Mesenchymal stem cell (in vitro differentiated cells and primary cell): ENCODE measurements at regions not wholly inside any gene's neighbourhood (a gene's known extent, or its start where the extent isn't known, plus 50 kb on each side); places are given as distances from the start of the nearest gene placed in this dataset. TPM values are rescaled to one million over a fixed set of nuclear protein-coding genes. Genes with fewer than 3 reads are reported as not detected.
"Not testable (repeated sequence)": the region's sequence is repeated elsewhere in the genome, so short reads cannot be mapped to it uniquely, and the experiment has no call there.

Experiments
- DNase-seq: peaks from one replicate; pipeline ENCODE4 v3.0.0-alpha.2; 2013
- H2AFZ ChIP-seq: one replicate; pipeline ENCODE4 v1.6.1; 2013; ENCODE audit warnings: low read depth, mild to moderate bottlenecking, control low read depth, inconsistent platforms, low read length, moderate library complexity
- H2AK5ac ChIP-seq: 2 replicates; pipeline ENCODE4 v1.6.1; 2013; ENCODE audit warnings: low read length, moderate library complexity, mild to moderate bottlenecking, inconsistent platforms; ENCODE audit not compliant: severe bottlenecking
- H2BK120ac ChIP-seq: one replicate; pipeline ENCODE4 v1.6.1; 2013; ENCODE audit warnings: low read depth, mild to moderate bottlenecking, inconsistent platforms, low read length, moderate library complexity
- H2BK12ac ChIP-seq, 2 experiments: one replicate each; pipeline ENCODE4 v1.6.1; 2013; ENCODE audit warnings: inconsistent platforms in 2 of 2, low read length in 2 of 2, mild to moderate bottlenecking in 2 of 2, moderate library complexity in 2 of 2, control low read depth in 1 of 2
- H2BK15ac ChIP-seq: one replicate; pipeline ENCODE4 v1.6.1; 2013; ENCODE audit warnings: mild to moderate bottlenecking, low read depth, inconsistent platforms; ENCODE audit not compliant: poor library complexity, severe bottlenecking
- H2BK5ac ChIP-seq: 2 replicates; pipeline ENCODE4 v1.6.1; 2013; ENCODE audit warnings: low read depth, mild to moderate bottlenecking, low read length, control low read depth, inconsistent platforms; ENCODE audit not compliant: poor library complexity, severe bottlenecking
- H3K14ac ChIP-seq, 2 experiments: one replicate each; pipeline ENCODE4 v1.6.1; 2013; ENCODE audit warnings: inconsistent platforms in 2 of 2, low read length in 2 of 2, control low read depth in 1 of 2, mild to moderate bottlenecking in 1 of 2, moderate library complexity in 1 of 2
- H3K18ac ChIP-seq, 2 experiments: one replicate each; pipeline ENCODE4 v1.6.1; 2013; ENCODE audit warnings: inconsistent platforms in 2 of 2, low read length in 2 of 2, control low read depth in 1 of 2, low read depth in 1 of 2, mild to moderate bottlenecking in 1 of 2
- H3K23ac ChIP-seq, 2 experiments: one replicate each; pipeline ENCODE4 v1.6.1; 2013; ENCODE audit warnings: inconsistent platforms in 2 of 2, low read length in 2 of 2, mild to moderate bottlenecking in 2 of 2, moderate library complexity in 2 of 2, control low read depth in 1 of 2
- H3K27ac ChIP-seq: 2 replicates; pipeline ENCODE4 v1.5.1; 2013; ENCODE audit warnings: mild to moderate bottlenecking, moderate library complexity, low read length, control low read depth, inconsistent platforms; ENCODE audit not compliant: poor library complexity, severe bottlenecking
- H3K27me3 ChIP-seq, 2 experiments: 2 replicates each; pipeline versions ENCODE4 v1.6.1 to v1.7.0; 2013; ENCODE audit warnings: low read length in 2 of 2, mild to moderate bottlenecking in 2 of 2, moderate library complexity in 2 of 2, control low read depth in 1 of 2, inconsistent platforms in 1 of 2; ENCODE audit not compliant: control insufficient read depth in 1 of 2, insufficient read depth in 1 of 2
- H3K36me3 ChIP-seq, 2 experiments: 2 replicates each; pipeline versions ENCODE4 v1.6.1 to v1.7.0; 2013; ENCODE audit warnings: low read length in 2 of 2, control low read depth in 1 of 2, inconsistent platforms in 1 of 2, low read depth in 1 of 2, mild to moderate bottlenecking in 1 of 2; ENCODE audit not compliant: insufficient read depth in 2 of 2, control insufficient read depth in 1 of 2
- H3K4ac ChIP-seq, 2 experiments: one replicate each; pipeline ENCODE4 v1.6.1; 2013; ENCODE audit warnings: inconsistent platforms in 2 of 2, low read length in 2 of 2, mild to moderate bottlenecking in 2 of 2, moderate library complexity in 2 of 2, control low read depth in 1 of 2, low read depth in 1 of 2
- H3K4me1 ChIP-seq: 2 replicates; pipeline ENCODE4 v1.6.1; 2013; ENCODE audit warnings: low read depth, low read length, control low read depth; ENCODE audit not compliant: control insufficient read depth, insufficient read depth
- H3K4me2 ChIP-seq: 2 replicates; pipeline ENCODE4 v1.6.1; 2013; ENCODE audit warnings: low read length, mild to moderate bottlenecking, inconsistent platforms; ENCODE audit not compliant: poor library complexity, severe bottlenecking
- H3K4me3 ChIP-seq, 2 experiments: 2 replicates each; pipeline versions ENCODE4 v1.5.1 to v1.7.0; 2013; ENCODE audit warnings: low read length in 2 of 2, mild to moderate bottlenecking in 2 of 2, control low read depth in 1 of 2, low read depth in 1 of 2; ENCODE audit not compliant: insufficient read depth in 1 of 2
- H3K79me1 ChIP-seq: replicated peaks from 2 replicates; pipeline ENCODE4 v1.6.1; 2013; ENCODE audit warnings: mild to moderate bottlenecking, control low read depth, low read length, inconsistent platforms; ENCODE audit not compliant: poor library complexity, severe bottlenecking
- H3K9ac ChIP-seq: 2 replicates; pipeline ENCODE4 v1.7.0; 2013; ENCODE audit warnings: mild to moderate bottlenecking, low read length, moderate library complexity
- H3K9me3 ChIP-seq: 2 replicates; pipeline ENCODE4 v1.7.0; 2013; ENCODE audit warnings: mild to moderate bottlenecking, low read length; ENCODE audit not compliant: control insufficient read depth
- H4K8ac ChIP-seq: one replicate; pipeline ENCODE4 v1.6.1; 2013; ENCODE audit warnings: inconsistent platforms, mild to moderate bottlenecking, low read length, moderate library complexity
- H4K91ac ChIP-seq: one replicate; pipeline ENCODE4 v1.6.1; 2013; ENCODE audit warnings: mild to moderate bottlenecking, low read length, inconsistent platforms
- WGBS: methylation state at CpG from one replicate; pipeline ENCODE4 v1.1.7; 2013; ENCODE audit warnings: mixed read lengths; 5-methylcytosine and 5-hydroxymethylcytosine counted together
- small RNA-seq: library from polyadenylated mRNA; stranded (forward); fragments of <200 nt; extraction: miRNeasy Mini kit (QIAGEN cat#:217004); gene quantifications from one replicate; pipeline ENCODE3, GENCODE V24; 2013; ENCODE audit warnings: low read depth

GRCh38 chr4:4116901-4117300 is 109.8 kb downstream of the OTOP1 start:
- not testable (repeated sequence) for H3K79me1 ChIP-seq, H3K27ac ChIP-seq, H3K4me1 ChIP-seq, H3K9me3 ChIP-seq, H3K4ac ChIP-seq, H3K9ac ChIP-seq, H3K23ac ChIP-seq, H4K8ac ChIP-seq, H2BK5ac ChIP-seq, H4K91ac ChIP-seq, H3K36me3 ChIP-seq, H2BK12ac ChIP-seq, H3K18ac ChIP-seq, H2BK120ac ChIP-seq, H3K14ac ChIP-seq, H3K4me2 ChIP-seq, H3K4me3 ChIP-seq, H2AK5ac ChIP-seq, H3K27me3 ChIP-seq, H2BK15ac ChIP-seq, H2AFZ ChIP-seq
- peak; percentile 1 for DNase-seq
- WGBS, result 71% methylated on average over 1 of the region's 1 CpG

GRCh38 chr4:4134368-4134767 is 92.4 kb downstream of the OTOP1 start:
- H3K36me3 ChIP-seq, H4K91ac ChIP-seq, H4K8ac ChIP-seq, DNase-seq, H3K18ac ChIP-seq, H2BK15ac ChIP-seq, H3K4me1 ChIP-seq, H2BK120ac ChIP-seq, H3K79me1 ChIP-seq, H3K27ac ChIP-seq, H2AFZ ChIP-seq, H3K27me3 ChIP-seq, H3K9me3 ChIP-seq, H3K9ac ChIP-seq, H2AK5ac ChIP-seq, H3K14ac ChIP-seq, H3K23ac ChIP-seq, H3K4ac ChIP-seq, H2BK12ac ChIP-seq, H3K4me2 ChIP-seq, H2BK5ac ChIP-seq, H3K4me3 ChIP-seq: not testable (repeated sequence)
- no CpG with 5 or more reads among the region's 8 CpGs for WGBS

GRCh38 chr4:4136621-4137020 is 90.1 kb downstream of the OTOP1 start:
- not testable (repeated sequence) for DNase-seq, H2BK120ac ChIP-seq, H2BK12ac ChIP-seq, H2BK15ac ChIP-seq, H3K9me3 ChIP-seq, H2AK5ac ChIP-seq, H3K27me3 ChIP-seq, H3K4me2 ChIP-seq, H3K18ac ChIP-seq, H4K91ac ChIP-seq, H3K27ac ChIP-seq, H3K4me1 ChIP-seq, H2AFZ ChIP-seq, H3K79me1 ChIP-seq, H3K4me3 ChIP-seq, H3K4ac ChIP-seq, H3K36me3 ChIP-seq, H3K9ac ChIP-seq, H3K14ac ChIP-seq, H4K8ac ChIP-seq, H3K23ac ChIP-seq, H2BK5ac ChIP-seq
- 96% methylated on average over 6 of the region's 9 CpGs for WGBS

Small RNA genes lying in the stretch of these regions (small RNA-seq; reads per million reads assigned to genes)
- not detected for gene AC116562.3
